GM19463 (cell line): ENCODE measurements at regions not wholly inside any gene's neighbourhood (a gene's known extent, or its start where the extent isn't known, plus 50 kb on each side); places are given as distances from the start of the nearest gene placed in this dataset.
"Not testable (repeated sequence)": the region's sequence is repeated elsewhere in the genome, so short reads cannot be mapped to it uniquely, and the experiment has no call there.

ENCODE experiments used
- ATAC-seq: cut with Tn5 transposase; IDR thresholded peaks from one replicate; pipeline ENCODE4 v1.9.1; 2021; ENCODE audit warnings: mild to moderate bottlenecking, moderate library complexity; ENCODE audit not compliant: unreplicated experiment

GRCh38 chr3:147160984-147161383 is 245.4 kb downstream of the ZIC4 start:
- no peak for ATAC-seq

GRCh38 chr3:147159141-147159540 is 247.2 kb downstream of the ZIC4 start:
- ATAC-seq, result no peak

- ATAC-seq, result no peak
These were observed 248.7 kb downstream of the ZIC4 start for GRCh38 chr3:147157631-147158030.

GRCh38 chr3:147154988-147155387 is 251.4 kb downstream of the ZIC4 start:
- ATAC-seq, result not testable (repeated sequence)

- ATAC-seq, result no peak
These were observed 252.4 kb downstream of the ZIC4 start for GRCh38 chr3:147153830-147154539.

GRCh38 chr3:147152476-147152875 is 253.9 kb downstream of the ZIC4 start:
- no peak for ATAC-seq

GRCh38 chr3:147141516-147142288 is 264.6 kb downstream of the ZIC4 start:
- ATAC-seq, result no peak

GRCh38 chr3:147139341-147139740 is 267.0 kb downstream of the ZIC4 start:
- ATAC-seq, result no peak

- ATAC-seq, result no peak
These were observed 274.2 kb downstream of the ZIC4 start for GRCh38 chr3:147132168-147132567.

GRCh38 chr3:147130461-147130860 is 275.9 kb downstream of the ZIC4 start:
- no peak for ATAC-seq

GRCh38 chr3:147129665-147130064 is 276.7 kb downstream of the ZIC4 start:
- no peak for ATAC-seq

- ATAC-seq, result no peak
These were observed 284.0 kb downstream of the ZIC4 start for GRCh38 chr3:147122350-147122749.

- ATAC-seq, result no peak
These were observed 286.4 kb downstream of the ZIC4 start for GRCh38 chr3:147119989-147120388.

- no peak for ATAC-seq
These were observed 287.0 kb downstream of the ZIC4 start for GRCh38 chr3:147119346-147119745.

- ATAC-seq, result no peak
These were observed 287.7 kb downstream of the ZIC4 start for GRCh38 chr3:147118611-147119010.

- no peak for ATAC-seq
These were observed 288.7 kb downstream of the ZIC4 start for GRCh38 chr3:147117631-147118030.

GRCh38 chr3:147113293-147114044 is 292.9 kb downstream of the ZIC4 start:
- ATAC-seq, result no peak

GRCh38 chr3:147099076-147099475 is 307.3 kb downstream of the ZIC4 start:
- no peak for ATAC-seq

- ATAC-seq, result no peak
These were observed 315.9 kb downstream of the ZIC4 start for GRCh38 chr3:147090461-147090860.

- ATAC-seq, result no peak
These were observed 317.1 kb downstream of the ZIC4 start for GRCh38 chr3:147089286-147089685.

GRCh38 chr3:147059500-147059899 is 346.8 kb downstream of the ZIC4 start:
- ATAC-seq, result not testable (repeated sequence)

- no peak for ATAC-seq
These were observed 356.5 kb downstream of the ZIC4 start for GRCh38 chr3:147049821-147050220.
